Astrocyte (in vitro differentiated cells and primary cell): ENCODE measurements at regions not wholly inside any gene's neighbourhood (a gene's known extent, or its start where the extent isn't known, plus 50 kb on each side); places are given as distances from the start of the nearest gene placed in this dataset.
A peak's percentile ranks its signal among the peaks of the same experiment; 100 is the strongest.

Source experiments
- DNase-seq: peaks from one replicate; pipeline ENCODE4 v3.0.0-alpha.2; 2010; ENCODE audit warnings: low read depth
- FAIRE-seq: peaks from 2 replicates; lab custom pipeline; 2011; peaks lifted over from hg19 to GRCh38; lab: Jason Lieb, UNC
- H2AFZ ChIP-seq: 2 replicates; pipeline ENCODE4 v1.6.0; 2012; ENCODE audit warnings: low read depth, low read length, inconsistent platforms
- H3K27ac ChIP-seq: 2 replicates; pipeline ENCODE4 v1.5.1; 2011; ENCODE audit warnings: low read depth, low read length, inconsistent platforms
- H3K27me3 ChIP-seq: 2 replicates; pipeline ENCODE4 v1.6.0; 2011; ENCODE audit warnings: low read length, inconsistent platforms; ENCODE audit not compliant: insufficient read depth
- H3K36me3 ChIP-seq: 2 replicates; pipeline ENCODE4 v1.5.1; 2011; ENCODE audit warnings: low read length, inconsistent platforms; ENCODE audit not compliant: insufficient read depth
- H3K4me1 ChIP-seq: 2 replicates; pipeline ENCODE4 v1.5.1; 2011; ENCODE audit warnings: low read length, inconsistent platforms; ENCODE audit not compliant: insufficient read depth
- H3K4me2 ChIP-seq: 2 replicates; pipeline ENCODE4 v1.6.0; 2012; ENCODE audit warnings: low read length, inconsistent platforms
- H3K4me3 ChIP-seq: 2 replicates; pipeline ENCODE4 v1.5.1; 2011; ENCODE audit warnings: low read depth, mild to moderate bottlenecking, low read length, inconsistent platforms; ENCODE audit not compliant: insufficient read depth
- H3K79me2 ChIP-seq: 2 replicates; pipeline ENCODE4 v1.6.0; 2012; ENCODE audit warnings: mild to moderate bottlenecking, low read length, inconsistent platforms; ENCODE audit not compliant: insufficient read depth
- H3K9ac ChIP-seq: 2 replicates; pipeline ENCODE4 v1.6.0; 2012; ENCODE audit warnings: mild to moderate bottlenecking, low read length, inconsistent platforms
- H3K9me3 ChIP-seq: 2 replicates; pipeline ENCODE4 v1.5.1; 2012; ENCODE audit warnings: low read depth, mild to moderate bottlenecking, low read length, inconsistent platforms; ENCODE audit not compliant: insufficient read depth
- H4K20me1 ChIP-seq: 2 replicates; pipeline ENCODE4 v1.6.0; 2012; ENCODE audit warnings: low read length, inconsistent platforms; ENCODE audit not compliant: insufficient read depth
- H3K27ac Mint-ChIP-seq: one replicate; pipeline ENCODE4 v1.8.0; 2021; ENCODE audit warnings: mild to moderate bottlenecking, mixed read lengths; ENCODE audit not compliant: unreplicated experiment
- H3K27me3 Mint-ChIP-seq: one replicate; pipeline ENCODE4 v1.8.0; 2021; ENCODE audit warnings: low read depth, mixed read lengths; ENCODE audit not compliant: unreplicated experiment
- H3K36me3 Mint-ChIP-seq: one replicate; pipeline ENCODE4 v1.8.0; 2021; ENCODE audit warnings: low read depth, mixed read lengths; ENCODE audit not compliant: unreplicated experiment
- H3K4me1 Mint-ChIP-seq: one replicate; pipeline ENCODE4 v1.8.0; 2021; ENCODE audit warnings: low read depth, mixed read lengths; ENCODE audit not compliant: unreplicated experiment
- H3K4me3 Mint-ChIP-seq: one replicate; pipeline ENCODE4 v1.8.0; 2021; ENCODE audit warnings: mild to moderate bottlenecking, moderate library complexity, mixed read lengths; ENCODE audit not compliant: unreplicated experiment
- H3K9me3 Mint-ChIP-seq: one replicate; pipeline ENCODE4 v1.8.0; 2021; ENCODE audit warnings: mild to moderate bottlenecking, mixed read lengths; ENCODE audit not compliant: unreplicated experiment
- CTCF ChIP-seq: IDR thresholded peaks from 2 replicates; pipeline ENCODE4 v1.5.1; 2011; ENCODE audit warnings: low read depth, mild to moderate bottlenecking, inconsistent platforms, low read length, moderate library complexity; ENCODE audit not compliant: insufficient read depth
- EZH2 ChIP-seq: IDR thresholded peaks from 2 replicates; pipeline ENCODE4 v1.6.1; 2012; ENCODE audit warnings: mild to moderate bottlenecking, low read length, inconsistent platforms; ENCODE audit not compliant: insufficient read depth

DNA sequence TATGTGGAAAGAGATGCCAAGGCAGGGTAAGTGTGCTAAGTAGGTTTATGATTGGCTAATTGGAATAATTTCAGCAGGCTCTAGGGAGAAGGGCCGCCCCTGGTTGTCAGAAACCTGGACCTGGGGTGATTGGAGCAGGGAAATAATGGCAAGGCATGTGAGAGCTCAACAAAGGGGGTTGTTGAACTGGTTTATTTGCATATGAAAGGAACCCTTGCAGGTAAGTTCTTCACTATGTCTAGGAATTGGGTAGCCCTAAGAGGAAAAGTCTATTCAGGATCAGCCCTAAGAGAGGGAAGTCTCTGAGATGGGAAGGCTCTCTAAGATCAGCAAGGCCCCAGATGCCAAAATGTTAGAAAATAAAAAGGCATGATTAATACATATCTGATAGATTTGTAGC lies 139.9 kb upstream of the PRNP start:
- TF ChIP-seq EZH2: no peak
- Histone ChIP-seq H4K20me1 (no peaks in the 10 kb centered on the region), H3K4me1 (peaks cover 32% of the 10 kb centered on the region), H3K9me3 (no peaks in the 10 kb centered on the region), H3K36me3 (no peaks in the 10 kb centered on the region), H3K27ac (peak overlapping the region; percentile 82), H3K9ac (peak overlapping the region; percentile 40), H3K4me3 (no peak overlapping the region), H2AFZ (no peak overlapping the region), H3K79me2 (no peaks in the 10 kb centered on the region), H3K27me3 (no peaks in the 10 kb centered on the region), H3K4me2 (peak overlapping the region; percentile 18)
- Mint-ChIP-seq H3K4me1 (peaks cover 11% of the 10 kb centered on the region), H3K27me3 (peaks cover 2% of the 10 kb centered on the region), H3K4me3 (no peak overlapping the region), H3K27ac (no peak overlapping the region), H3K9me3 (no peaks in the 10 kb centered on the region), H3K36me3 (no peaks in the 10 kb centered on the region)
- DNase-seq (no peak), FAIRE-seq (peak; percentile 17)

DNA sequence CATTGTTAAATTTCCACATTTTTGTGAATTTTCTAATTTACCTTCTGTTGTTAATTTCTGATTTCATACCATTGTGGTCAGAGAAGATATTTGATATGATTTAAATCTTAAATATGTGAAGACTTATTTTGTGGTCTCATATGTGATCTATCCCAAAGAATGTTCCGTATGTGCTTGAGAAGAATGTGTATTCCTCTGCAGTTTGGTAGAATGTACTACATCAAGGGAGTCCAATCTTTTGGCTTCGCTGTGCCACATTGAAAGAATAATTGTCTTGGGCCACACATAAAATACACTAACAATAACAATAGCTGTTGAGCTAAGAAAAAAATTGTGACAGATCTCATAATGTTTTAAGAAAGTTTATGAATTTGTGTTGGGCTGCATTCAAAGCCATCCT lies 140.7 kb upstream of the PRNP start:
- peaks cover 7% of the 10 kb centered on the region for H3K27me3 Mint-ChIP-seq
- Histone ChIP-seq H3K4me1 (peaks cover 28% of the 10 kb centered on the region), H3K36me3 (no peaks in the 10 kb centered on the region), H3K4me3 (no peak overlapping the region), H3K9ac (no peak overlapping the region), H2AFZ (no peak overlapping the region), H3K27ac (peak overlapping the region; percentile 82), H4K20me1 (no peaks in the 10 kb centered on the region), H3K27me3 (no peaks in the 10 kb centered on the region), H3K9me3 (no peaks in the 10 kb centered on the region), H3K4me2 (peak overlapping the region; percentile 44), H3K79me2 (no peaks in the 10 kb centered on the region)
- H3K4me3 Mint-ChIP-seq: no peak overlapping the region
- H3K9me3 Mint-ChIP-seq: no peaks in the 10 kb centered on the region
- H3K27ac Mint-ChIP-seq: no peak overlapping the region
- no peaks in the 10 kb centered on the region for H3K36me3 Mint-ChIP-seq
- peaks cover 9% of the 10 kb centered on the region for H3K4me1 Mint-ChIP-seq
- FAIRE-seq (no peak), DNase-seq (peak; percentile 85)
- no peak for TF ChIP-seq EZH2
- no peak for TF ChIP-seq CTCF

- H3K9ac ChIP-seq: peak overlapping the region; percentile 3
- no peaks in the 10 kb centered on the region for H3K79me2 ChIP-seq
- FAIRE-seq (peak; percentile 63), DNase-seq (peak; percentile 73)
- Mint-ChIP-seq H3K9me3 (no peaks in the 10 kb centered on the region), H3K4me3 (no peak overlapping the region), H3K4me1 (peaks cover 9% of the 10 kb centered on the region), H3K27me3 (peaks cover 12% of the 10 kb centered on the region), H3K36me3 (no peaks in the 10 kb centered on the region), H3K27ac (no peak overlapping the region)
- no peak overlapping the region for H2AFZ ChIP-seq
- no peaks in the 10 kb centered on the region for H3K9me3 ChIP-seq
- peak overlapping the region; percentile 44 for H3K4me2 ChIP-seq
- H3K27ac ChIP-seq: peak overlapping the region; percentile 82
- H3K4me1 ChIP-seq: peaks cover 25% of the 10 kb centered on the region
- no peaks in the 10 kb centered on the region for H4K20me1 ChIP-seq
- no peaks in the 10 kb centered on the region for H3K36me3 ChIP-seq
- H3K4me3 ChIP-seq: no peak overlapping the region
- H3K27me3 ChIP-seq: no peaks in the 10 kb centered on the region
- TF ChIP-seq CTCF (no peak), EZH2 (no peak)
Measured at GRCh38 chr20:4544765-4545164, 141.5 kb upstream of the PRNP start.
